ENCODE measurements at regions not wholly inside any gene's neighbourhood (a gene's known extent, or its start where the extent isn't known, plus 50 kb on each side); places are given as distances from the start of the nearest gene placed in this dataset.

GRCh38 chr12:63406781-63407180 lies 255.8 kb upstream of the AVPR1A start:
- TF ChIP-seq POLR2AphosphoS5 (IDR thresholded peaks at IDR 0.05; ENCODE audit: insufficient read depth, low read depth, low read length) (no peak), MAX (IDR thresholded peaks at IDR 0.05; ENCODE audit: insufficient read depth, insufficient read length) (no peak), POLR2A (IDR thresholded peaks at IDR 0.05; ENCODE audit: low read depth, low read length) (no peak), EZH2 (IDR thresholded peaks at IDR 0.05; ENCODE audit: borderline replicate concordance, low read depth, low read length, severe bottlenecking) (no peak), FOS (IDR thresholded peaks at IDR 0.05; ENCODE audit: borderline replicate concordance, insufficient read depth, low read length) (no peak), JUN (IDR thresholded peaks at IDR 0.05; ENCODE audit: borderline replicate concordance, insufficient read depth, insufficient read length, low read depth) (no peak), GATA2 (IDR thresholded peaks at IDR 0.05; ENCODE audit: insufficient read depth, insufficient read length, low read depth, low read length) (no peak)
- TF ChIP-seq, protein P1, sequence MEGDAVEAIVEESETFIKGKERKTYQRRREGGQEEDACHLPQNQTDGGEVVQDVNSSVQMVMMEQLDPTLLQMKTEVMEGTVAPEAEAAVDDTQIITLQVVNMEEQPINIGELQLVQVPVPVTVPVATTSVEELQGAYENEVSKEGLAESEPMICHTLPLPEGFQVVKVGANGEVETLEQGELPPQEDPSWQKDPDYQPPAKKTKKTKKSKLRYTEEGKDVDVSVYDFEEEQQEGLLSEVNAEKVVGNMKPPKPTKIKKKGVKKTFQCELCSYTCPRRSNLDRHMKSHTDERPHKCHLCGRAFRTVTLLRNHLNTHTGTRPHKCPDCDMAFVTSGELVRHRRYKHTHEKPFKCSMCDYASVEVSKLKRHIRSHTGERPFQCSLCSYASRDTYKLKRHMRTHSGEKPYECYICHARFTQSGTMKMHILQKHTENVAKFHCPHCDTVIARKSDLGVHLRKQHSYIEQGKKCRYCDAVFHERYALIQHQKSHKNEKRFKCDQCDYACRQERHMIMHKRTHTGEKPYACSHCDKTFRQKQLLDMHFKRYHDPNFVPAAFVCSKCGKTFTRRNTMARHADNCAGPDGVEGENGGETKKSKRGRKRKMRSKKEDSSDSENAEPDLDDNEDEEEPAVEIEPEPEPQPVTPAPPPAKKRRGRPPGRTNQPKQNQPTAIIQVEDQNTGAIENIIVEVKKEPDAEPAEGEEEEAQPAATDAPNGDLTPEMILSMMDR (IDR thresholded peaks at IDR 0.05; ENCODE audit: extremely low read depth in 1 of 2, insufficient read depth in 1 of 2, low read depth in 1 of 2, low read length in 2 of 2) = no peak

Measured in endothelial cell of umbilical vein (primary cell).